GM18951 (cell line): ENCODE measurements at regions not wholly inside any gene's neighbourhood (a gene's known extent, or its start where the extent isn't known, plus 50 kb on each side); places are given as distances from the start of the nearest gene placed in this dataset.

Experiments used
- POLR2A ChIP-seq: IDR thresholded peaks from 4 replicates; pipeline ENCODE4 v1.6.1; 2011; ENCODE audit warnings: mild to moderate bottlenecking; ENCODE audit not compliant: insufficient read length, insufficient read depth; ENCODE audit errors: extremely low read depth
- in situ Hi-C: fragments of 300-500 bp; cut with MboI; formaldehyde crosslinking; loops from one replicate; pipeline ENCODE4 v1.12.0; 2022; ENCODE audit warnings: low sequenced_read_pairs, mixed read lengths, inconsistent platforms; ENCODE audit not compliant: unreplicated experiment

- TF ChIP-seq POLR2A: no peak
- in situ Hi-C loops: no loop called here
Observed at GRCh38 chr14:38527502-38527878, 271.6 kb upstream of the CLEC14A start.

DNA sequence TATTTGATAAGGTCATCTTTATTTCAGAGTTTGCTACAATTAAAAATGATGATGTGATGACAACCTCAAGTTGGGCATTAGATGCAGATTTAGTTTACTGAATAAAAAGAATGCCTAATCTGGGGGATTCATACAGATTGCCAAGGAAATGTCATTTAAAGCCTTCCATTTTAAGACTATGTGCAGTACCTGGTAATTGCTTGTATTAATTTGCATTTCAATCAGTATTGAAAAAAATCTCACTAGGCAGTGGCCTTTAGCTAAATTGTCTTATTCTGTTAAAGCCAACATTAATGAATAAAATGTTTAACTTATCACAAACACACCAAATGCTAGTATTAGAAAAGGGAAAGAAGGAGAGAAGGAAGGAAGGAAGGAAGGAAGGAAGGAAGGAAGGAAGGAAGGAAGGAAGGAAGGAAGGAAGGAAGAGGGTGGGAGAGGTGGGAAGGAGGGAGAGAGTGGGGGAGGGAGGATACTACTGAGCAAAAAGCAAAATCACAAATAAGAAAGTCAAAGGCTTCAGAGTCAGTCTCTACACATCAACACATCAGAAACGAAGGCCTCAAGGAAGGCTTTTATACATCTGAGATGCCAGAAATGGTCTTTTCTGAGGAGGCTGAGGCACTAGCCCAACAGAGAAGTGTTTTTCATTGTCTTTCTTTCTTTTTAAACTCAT, 271.1 kb upstream of the CLEC14A start:
- in situ Hi-C loops: no loop called here
- no peak for TF ChIP-seq POLR2A

GRCh38 chr14:38524636-38525509, 269.0 kb upstream of the CLEC14A start:
- TF ChIP-seq POLR2A: no peak
- in situ Hi-C loops: no loop called here

- in situ Hi-C loops: no loop called here
- TF ChIP-seq POLR2A: no peak
Observed at GRCh38 chr14:38522724-38523123, 266.8 kb upstream of the CLEC14A start.

DNA sequence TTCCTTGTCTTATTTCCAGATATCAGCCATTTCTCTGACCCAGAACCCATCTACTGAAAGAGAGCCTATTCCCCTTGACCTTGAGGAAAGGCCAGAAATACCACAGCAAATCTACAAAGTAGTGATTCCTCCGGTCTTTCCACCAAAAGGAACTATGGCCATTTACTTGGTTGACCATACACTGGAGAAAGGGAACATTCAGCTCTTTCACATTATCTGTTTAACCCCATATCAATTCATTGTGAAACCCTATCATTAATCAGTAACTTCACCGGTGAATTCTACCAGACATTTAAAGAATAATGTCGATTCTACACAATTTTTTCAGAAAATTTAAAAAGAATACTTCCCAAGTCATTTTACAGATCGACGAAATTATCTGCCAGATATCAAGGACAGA, 265.7 kb upstream of the CLEC14A start:
- in situ Hi-C loops: no loop called here
- no peak for TF ChIP-seq POLR2A

GRCh38 chr14:38517426-38517825, 261.5 kb upstream of the CLEC14A start:
- in situ Hi-C loops: no loop called here
- TF ChIP-seq POLR2A: no peak

DNA sequence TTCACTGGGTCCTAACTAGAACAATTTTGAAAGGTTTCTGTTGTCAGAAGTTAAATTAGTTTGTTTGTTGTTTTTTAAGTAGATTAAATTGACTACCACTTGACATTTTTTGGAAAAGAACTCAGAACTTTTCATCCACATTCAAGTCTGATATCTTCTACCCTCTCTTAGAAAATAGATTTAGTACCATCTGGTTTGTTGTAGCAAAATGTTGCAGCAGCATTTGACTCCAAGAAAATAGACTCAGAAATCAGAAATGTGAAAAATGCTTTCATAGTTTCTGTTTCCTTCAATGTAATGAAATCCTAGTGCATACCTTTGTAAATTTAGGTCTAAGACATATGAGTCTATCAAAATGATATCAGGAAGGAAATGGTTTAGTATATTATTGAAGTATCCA, 256.3 kb upstream of the CLEC14A start:
- in situ Hi-C loops: no loop called here
- no peak for TF ChIP-seq POLR2A

GRCh38 chr14:38507299-38507698, 251.4 kb upstream of the CLEC14A start:
- in situ Hi-C loops: no loop called here
- no peak for TF ChIP-seq POLR2A

GRCh38 chr14:38505973-38506249, 250.0 kb upstream of the CLEC14A start:
- no peak for TF ChIP-seq POLR2A
- in situ Hi-C loops: no loop called here

DNA sequence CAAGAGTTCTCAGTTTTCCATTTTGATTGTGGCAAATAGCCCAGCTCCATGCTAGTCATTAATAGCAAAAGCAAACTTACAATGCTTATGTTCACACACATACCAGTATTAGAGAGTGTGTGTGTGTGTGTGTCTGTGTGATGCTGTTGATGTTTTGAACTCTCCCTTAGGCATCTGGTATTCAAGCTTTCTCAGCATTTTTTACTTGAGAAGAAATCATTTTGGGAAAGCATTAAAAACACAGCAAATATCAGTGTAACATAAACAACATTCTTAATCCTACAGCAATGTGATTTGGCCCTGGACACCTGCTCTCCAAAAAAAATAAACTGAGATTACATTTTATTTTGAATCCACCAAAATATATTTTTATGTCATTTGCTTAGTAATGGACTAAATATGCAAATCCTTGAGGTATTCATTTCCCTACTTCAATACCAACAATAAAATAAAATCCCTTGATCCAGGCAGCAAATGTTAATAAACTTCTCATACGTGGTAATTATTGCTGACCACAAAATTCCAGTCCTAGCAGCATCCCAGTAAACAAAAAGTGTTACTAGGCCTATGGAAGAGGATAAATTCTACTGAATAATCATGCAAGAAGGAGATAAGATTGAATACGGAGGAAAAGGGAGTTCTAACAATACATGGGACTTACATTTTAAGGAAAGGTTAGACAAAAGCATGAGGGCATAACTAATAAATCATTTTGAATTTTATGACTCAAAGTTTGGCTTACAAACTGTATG, 249.5 kb upstream of the CLEC14A start:
- no peak for TF ChIP-seq POLR2A
- in situ Hi-C loops: no loop called here

- in situ Hi-C loops: no loop called here
- TF ChIP-seq POLR2A: no peak
Observed at GRCh38 chr14:38504175-38504574, 248.3 kb upstream of the CLEC14A start.

DNA sequence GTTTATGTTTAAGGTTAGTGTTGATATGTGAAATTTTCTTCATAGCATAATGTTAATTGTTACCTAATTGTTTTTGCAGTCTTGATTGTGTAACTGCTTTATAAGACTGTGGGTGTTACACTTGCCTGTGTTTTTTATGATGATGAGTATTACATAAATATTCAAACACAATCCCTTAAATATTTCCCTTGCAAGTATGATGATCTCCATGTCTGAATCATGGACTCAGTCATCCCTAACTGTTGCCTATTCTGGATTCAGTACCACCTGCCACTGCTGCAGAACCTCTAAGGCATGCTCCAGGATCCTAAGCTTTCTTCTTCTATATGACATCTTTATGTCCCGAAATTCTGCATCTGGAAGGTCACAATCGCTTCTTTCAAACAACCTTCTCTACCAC, 246.3 kb upstream of the CLEC14A start:
- no peak for TF ChIP-seq POLR2A

DNA sequence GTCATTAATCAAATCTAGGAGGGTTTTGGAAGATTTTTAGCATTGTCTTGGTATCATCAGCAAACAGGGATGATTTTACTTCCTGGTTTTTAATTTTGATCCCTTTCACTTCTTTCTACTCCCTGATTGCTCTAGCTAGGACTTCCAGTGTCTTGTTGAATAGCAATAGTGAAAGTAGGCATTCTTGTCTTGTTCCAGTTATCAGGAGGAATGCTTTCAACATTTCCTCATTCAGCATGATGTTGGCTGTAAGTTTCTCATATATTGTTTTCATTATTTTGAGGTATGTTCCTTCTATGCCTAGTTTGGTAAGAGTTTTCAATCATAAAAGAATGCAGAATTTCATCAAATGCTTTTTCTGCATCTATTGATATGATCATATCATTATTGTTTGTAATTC, 244.2 kb upstream of the CLEC14A start:
- in situ Hi-C loops: no loop called here
- TF ChIP-seq POLR2A: no peak

More for the DNA sequence above, 246.3 kb upstream of the CLEC14A start:
- in situ Hi-C loops: no loop called here
